NCI-H446 (cell line): ENCODE measurements at regions not wholly inside any gene's neighbourhood (a gene's known extent, or its start where the extent isn't known, plus 50 kb on each side); places are given as distances from the start of the nearest gene placed in this dataset.
"Not testable (repeated sequence)": the region's sequence is repeated elsewhere in the genome, so short reads cannot be mapped to it uniquely, and the experiment has no call there.

Experiments
- DNase-seq, 2 experiments: peaks; one replicate each; lab custom pipeline; 2025; lab: John Stamatoyannopoulos, UW

- no peak for DNase-seq
These were observed 120.6 kb downstream of the DIRAS2 start for GRCh38 chr9:90521811-90522570.

GRCh38 chr9:90523958-90524357, 118.7 kb downstream of the DIRAS2 start:
- peak in 1 of 2 experiments; percentile 1 for DNase-seq

- no peak for DNase-seq
These were observed 116.2 kb downstream of the DIRAS2 start for GRCh38 chr9:90526386-90526785.

GRCh38 chr9:90536094-90536493, 106.5 kb downstream of the DIRAS2 start:
- DNase-seq: not testable (repeated sequence)

- DNase-seq: no peak
These were observed 104.1 kb downstream of the DIRAS2 start for GRCh38 chr9:90538566-90538965.

- peak; percentile 34 to 56 for DNase-seq
These were observed 103.3 kb downstream of the DIRAS2 start for GRCh38 chr9:90539286-90539685.

- DNase-seq: no peak
These were observed 101.9 kb downstream of the DIRAS2 start for GRCh38 chr9:90540734-90541133.

GRCh38 chr9:90544488-90544887, 98.1 kb downstream of the DIRAS2 start:
- no peak for DNase-seq

- DNase-seq: peak; percentile 54 to 87
These were observed 96.4 kb downstream of the DIRAS2 start for GRCh38 chr9:90546200-90546599.

GRCh38 chr9:90547896-90548295, 94.7 kb downstream of the DIRAS2 start:
- DNase-seq: no peak

GRCh38 chr9:90552317-90552716, 90.3 kb downstream of the DIRAS2 start:
- DNase-seq: no peak

- DNase-seq: no peak
These were observed 87.1 kb downstream of the DIRAS2 start for GRCh38 chr9:90555351-90556057.

GRCh38 chr9:90556897-90557675, 85.5 kb downstream of the DIRAS2 start:
- DNase-seq: no peak

GRCh38 chr9:90559075-90560073, 83.2 kb downstream of the DIRAS2 start:
- DNase-seq: no peak
